NB4 (cell line): ENCODE measurements at regions not wholly inside any gene's neighbourhood (a gene's known extent, or its start where the extent isn't known, plus 50 kb on each side); places are given as distances from the start of the nearest gene placed in this dataset.

Experiments used
- CTCF ChIP-seq: IDR thresholded peaks from one replicate; pipeline ENCODE4 v1.5.1; 2012; ENCODE audit warnings: low read depth, low read length
- MAX ChIP-seq: IDR thresholded peaks from 2 replicates; pipeline ENCODE4 v1.6.1; 2011; ENCODE audit warnings: low read depth, low read length
- MYC ChIP-seq: IDR thresholded peaks from 2 replicates; pipeline ENCODE4 v1.6.1; 2011; ENCODE audit warnings: low read depth, low read length
- POLR2A ChIP-seq: IDR thresholded peaks from 2 replicates; pipeline ENCODE4 v1.6.1; 2011; ENCODE audit warnings: mild to moderate bottlenecking; ENCODE audit not compliant: insufficient read length; ENCODE audit errors: extremely low read depth

GRCh38 chr17:33732116-33732515, 439.0 kb upstream of the ASIC2 start:
- no peak for TF ChIP-seq CTCF
- no peak for TF ChIP-seq POLR2A
- TF ChIP-seq MYC: no peak
- no peak for TF ChIP-seq MAX
